GM10248 (cell line): ENCODE measurements at regions not wholly inside any gene's neighbourhood (a gene's known extent, or its start where the extent isn't known, plus 50 kb on each side); places are given as distances from the start of the nearest gene placed in this dataset.
"Not testable (repeated sequence)": the region's sequence is repeated elsewhere in the genome, so short reads cannot be mapped to it uniquely, and the experiment has no call there.

Experiments
- CTCF ChIA-PET: fragments of 300-600 bp; sonication (Branson Sonifier 250); formaldehyde crosslinking; extraction: SDS; loops from one replicate; lab custom pipeline; 2021; ENCODE audit warnings: antibody characterized with exemption; lab: Yijun Ruan, JAX
- POLR2A ChIA-PET: fragments of 350-650 bp; sonication (Branson Sonifier 250); formaldehyde crosslinking; extraction: SDS; loops from one replicate; lab custom pipeline; 2020; ENCODE audit warnings: antibody characterized with exemption; lab: Yijun Ruan, JAX
- DNase-seq: peaks from one replicate; pipeline ENCODE4 v3.0.0; 2012; ENCODE audit errors: extremely low spot score
- CTCF ChIP-seq: IDR thresholded peaks from 2 replicates; pipeline ENCODE4 v1.5.1; 2012; ENCODE audit warnings: mild to moderate bottlenecking, low read depth; ENCODE audit errors: extremely low read depth, missing control alignments, control extremely low read depth

GRCh38 chr1:188652678-188653077 lies 1823.9 kb downstream of the PLA2G4A start:
- POLR2A ChIA-PET: no interaction called here
- no peak for TF ChIP-seq CTCF
- CTCF ChIA-PET: no interaction called here
- no peak for DNase-seq

- POLR2A ChIA-PET, DNase-seq, CTCF ChIA-PET: not testable (repeated sequence)
These were observed 1821.7 kb downstream of the BRINP3 start for GRCh38 chr1:188655966-188656365.

GRCh38 chr1:188660572-188660971 lies 1817.1 kb downstream of the BRINP3 start:
- ChIA-PET CTCF (no interaction called here), POLR2A (no interaction called here)
- DNase-seq: no peak
- TF ChIP-seq CTCF: no peak

- ChIA-PET POLR2A (no interaction called here), CTCF (no interaction called here)
- TF ChIP-seq CTCF: no peak
- DNase-seq: no peak
These were observed 1812.2 kb downstream of the BRINP3 start for GRCh38 chr1:188665477-188665876.

- TF ChIP-seq CTCF: no peak
- ChIA-PET CTCF (no interaction called here), POLR2A (no interaction called here)
- DNase-seq: no peak
These were observed 1809.6 kb downstream of the BRINP3 start for GRCh38 chr1:188668083-188668482.

- DNase-seq: no peak
- POLR2A ChIA-PET: no interaction called here
- CTCF ChIA-PET: no interaction called here
- TF ChIP-seq CTCF: no peak
These were observed 1807.8 kb downstream of the BRINP3 start for GRCh38 chr1:188669728-188670382.

GRCh38 chr1:188670837-188671236 lies 1806.8 kb downstream of the BRINP3 start:
- ChIA-PET CTCF (interaction anchor here (1.4 kb wide), 1 partner anchor 11 kb away, joined by 4 read pairs; no protein-coding TSS in a partner anchor), POLR2A (no interaction called here)
- DNase-seq: no peak
- no peak for TF ChIP-seq CTCF
